Epithelial cell of esophagus (primary cell): ENCODE measurements at regions not wholly inside any gene's neighbourhood (a gene's known extent, or its start where the extent isn't known, plus 50 kb on each side); places are given as distances from the start of the nearest gene placed in this dataset.

ENCODE experiments used
- DNase-seq: peaks from one replicate; pipeline ENCODE4 v3.0.0; 2010; ENCODE audit warnings: low read depth
- H3K4me3 ChIP-seq: 2 replicates; pipeline ENCODE4 v1.5.1; 2011; ENCODE audit warnings: mild to moderate bottlenecking, low read length, control low read depth
- CTCF ChIP-seq: IDR thresholded peaks from 2 replicates; pipeline ENCODE4 v1.5.1; 2011; ENCODE audit warnings: low read depth, mild to moderate bottlenecking, low read length, control low read depth, inconsistent platforms; ENCODE audit not compliant: insufficient read depth; ENCODE audit errors: missing control alignments

GRCh38 chr2:183269956-183270355, 145.7 kb downstream of the NUP35 start:
- DNase-seq = no peak
- H3K4me3 ChIP-seq = no peak overlapping the region
- TF ChIP-seq CTCF = no peak

DNA sequence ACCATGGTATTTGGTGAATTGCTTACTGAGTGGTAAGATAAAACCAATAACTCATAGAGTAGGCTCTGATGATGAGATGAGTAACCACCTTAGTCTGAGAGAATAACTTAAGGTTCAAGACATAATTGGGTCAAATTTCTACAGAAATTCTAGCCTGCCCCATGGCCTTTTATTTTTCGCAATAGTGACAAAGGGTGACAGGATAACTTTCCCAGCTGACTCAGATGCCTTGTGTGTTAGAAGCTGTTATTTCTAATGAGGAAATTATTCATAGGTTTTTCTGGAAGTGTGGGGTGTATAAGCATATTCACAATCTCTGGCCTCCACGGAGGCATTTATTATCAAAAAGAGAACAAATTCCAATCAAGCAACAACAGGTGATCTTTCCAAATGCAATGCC, 159.0 kb downstream of the NUP35 start:
- H3K4me3 ChIP-seq = no peak overlapping the region
- DNase-seq = peak; percentile 50
- no peak for TF ChIP-seq CTCF

DNA sequence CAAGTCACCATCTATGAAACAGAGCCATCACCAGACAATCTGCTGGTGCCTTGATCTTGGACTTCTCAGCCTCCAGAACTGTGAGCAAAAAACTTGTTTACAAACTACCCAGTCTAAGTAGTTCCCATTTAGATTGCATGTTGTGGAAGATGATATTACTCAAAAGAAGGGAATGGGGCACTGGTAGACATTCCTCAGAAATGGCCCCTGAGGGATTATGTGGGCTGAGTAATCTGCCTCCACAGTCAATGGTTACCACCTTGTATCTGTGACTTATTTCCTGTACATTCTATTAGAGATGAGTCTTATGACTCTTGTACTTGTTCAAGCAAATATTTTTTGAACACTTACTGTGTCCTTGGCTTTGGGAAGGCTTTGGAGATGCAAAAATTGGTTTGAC, 160.4 kb downstream of the NUP35 start:
- TF ChIP-seq CTCF = no peak
- DNase-seq = peak; percentile 98
- no peak overlapping the region for H3K4me3 ChIP-seq

DNA sequence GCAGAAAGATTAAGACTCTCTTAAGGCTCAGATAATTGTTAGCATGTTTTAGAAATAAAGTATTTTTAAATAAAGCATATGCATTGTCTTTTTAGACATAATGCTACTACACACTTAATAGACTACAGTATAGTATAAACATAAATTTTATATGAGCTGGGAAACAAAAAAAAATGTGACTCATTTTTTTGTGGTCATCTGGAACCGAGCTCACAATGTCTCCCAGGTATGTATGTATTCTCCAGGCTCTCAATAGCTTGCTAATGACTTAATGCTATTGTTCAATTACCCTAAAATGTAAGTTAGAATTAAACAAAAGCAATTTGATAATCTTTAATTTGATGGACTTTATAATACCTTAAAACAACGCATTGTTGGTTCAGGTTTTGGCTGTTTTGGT, 167.2 kb downstream of the NUP35 start:
- DNase-seq = peak; percentile 52
- H3K4me3 ChIP-seq = no peak overlapping the region
- TF ChIP-seq CTCF = no peak

DNA sequence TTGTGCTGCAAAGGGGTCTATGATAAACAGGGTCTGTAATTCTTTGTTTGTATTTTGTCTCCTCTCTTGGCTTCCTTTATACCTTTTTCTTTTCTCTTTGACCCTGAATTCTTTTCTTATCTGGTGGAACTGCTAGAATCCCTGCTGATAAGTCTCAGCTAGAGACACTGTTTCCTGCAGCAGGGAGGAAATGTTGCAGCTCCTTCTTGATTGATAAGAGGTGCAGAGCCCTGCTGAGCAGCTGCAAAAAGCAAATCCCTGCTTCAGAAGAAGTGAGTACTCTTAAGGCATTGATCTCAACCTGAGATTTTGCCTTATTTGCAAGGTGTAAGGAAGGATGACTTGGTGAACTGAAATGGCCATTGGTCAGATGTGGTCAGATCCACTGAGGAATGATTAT, 167.8 kb downstream of the NUP35 start:
- DNase-seq = no peak
- H3K4me3 ChIP-seq = no peak overlapping the region
- TF ChIP-seq CTCF = no peak

DNA sequence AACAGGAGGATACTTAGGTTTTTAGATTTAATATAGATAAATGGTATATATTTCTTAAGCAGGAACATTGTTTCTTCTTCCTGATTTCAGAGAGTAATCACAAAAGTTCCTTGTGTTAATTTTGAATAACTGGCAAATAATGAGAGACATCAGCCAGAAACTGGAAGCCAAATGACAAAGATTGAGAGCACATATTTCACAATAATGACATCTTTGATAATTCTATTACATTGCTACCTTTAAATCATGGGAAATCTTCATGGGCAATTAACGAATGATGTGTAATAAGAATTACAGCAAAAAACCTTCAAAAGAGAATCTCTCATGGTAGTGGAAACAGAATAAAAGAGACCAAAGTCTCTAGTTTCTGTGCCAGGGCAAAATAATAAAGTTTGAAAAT, 215.1 kb downstream of the NUP35 start:
- no peak for DNase-seq
- H3K4me3 ChIP-seq = no peak overlapping the region
- TF ChIP-seq CTCF = no peak

DNA sequence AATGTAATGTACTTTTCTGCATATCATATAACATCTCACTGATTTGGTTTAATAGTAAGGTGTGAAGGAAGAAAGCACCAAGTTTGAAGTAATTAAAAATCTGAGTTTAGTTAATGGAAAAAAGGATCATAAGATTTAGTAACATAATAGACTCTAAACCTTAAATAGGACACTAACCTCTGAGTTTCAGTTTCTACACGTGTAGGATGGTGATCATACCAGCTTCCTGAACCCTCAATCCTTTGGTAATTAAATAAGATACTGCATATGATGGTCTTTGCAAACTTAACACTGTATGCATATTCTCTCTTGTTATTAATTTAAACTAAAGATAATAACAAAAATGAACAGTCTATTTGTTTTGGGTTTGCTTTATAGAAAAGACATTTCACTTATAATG, 216.8 kb downstream of the NUP35 start:
- H3K4me3 ChIP-seq = no peak overlapping the region
- TF ChIP-seq CTCF = no peak
- no peak for DNase-seq
